SK-N-SH treated with all-trans-retinoic acid at 6 μM for 48 hours (cell line): ENCODE measurements at regions not wholly inside any gene's neighbourhood (a gene's known extent, or its start where the extent isn't known, plus 50 kb on each side); places are given as distances from the start of the nearest gene placed in this dataset.

Experiments used
- ATAC-seq: fragments of 200-7000 bp; cut with Tn5 transposase; 3 replicates; pipeline ENCODE4 v1.9.1; 2020; ENCODE audit warnings: mild to moderate bottlenecking, moderate library complexity
- ARNTL ChIP-seq: fragments of 450-650 bp; formaldehyde crosslinking; IDR thresholded peaks from 2 replicates; pipeline ENCODE4 v1.5.0; 2020; ENCODE audit warnings: low read depth, mild to moderate bottlenecking, moderate library complexity, borderline replicate concordance
- BACH2 ChIP-seq: fragments of 250-450 bp; sonication (Bioruptor Pico); IDR thresholded peaks from 2 replicates; pipeline ENCODE4 v1.9.0; 2021; ENCODE audit warnings: mild to moderate bottlenecking, borderline replicate concordance
- CSDC2 ChIP-seq: fragments of 250-450 bp; sonication (Bioruptor Pico); IDR thresholded peaks from 2 replicates; pipeline ENCODE4 v1.5.0; 2020; ENCODE audit warnings: mild to moderate bottlenecking, moderate library complexity
- CSRNP3 ChIP-seq: fragments of 250-450 bp; sonication (Bioruptor Pico); IDR thresholded peaks from 2 replicates; pipeline ENCODE4 v1.5.1; 2021; ENCODE audit warnings: mild to moderate bottlenecking, moderate library complexity
- ESRRG ChIP-seq: fragments of 250-450 bp; sonication (Bioruptor Pico); IDR thresholded peaks from 2 replicates; pipeline ENCODE4 v1.6.1; 2021; ENCODE audit warnings: mild to moderate bottlenecking
- GLIS3 ChIP-seq: fragments of 250-450 bp; sonication (Bioruptor Pico); IDR thresholded peaks from 2 replicates; pipeline ENCODE4 v1.5.0; 2020; ENCODE audit warnings: mild to moderate bottlenecking, moderate library complexity
- OSR1 ChIP-seq: fragments of 250-450 bp; sonication (Bioruptor Pico); IDR thresholded peaks from 2 replicates; pipeline ENCODE4 v1.8.0; 2022; ENCODE audit warnings: moderate library complexity, mild to moderate bottlenecking, inconsistent platforms
- PATZ1 ChIP-seq: fragments of 250-450 bp; sonication (Bioruptor Pico); IDR thresholded peaks from 2 replicates; pipeline ENCODE4 v1.8.0; 2020; ENCODE audit warnings: mild to moderate bottlenecking, moderate library complexity, borderline replicate concordance
- POU6F1 ChIP-seq: fragments of 250-450 bp; sonication (Bioruptor Pico); IDR thresholded peaks from 2 replicates; pipeline ENCODE4 v1.8.0; 2021; ENCODE audit warnings: low read depth, mild to moderate bottlenecking, moderate library complexity, borderline replicate concordance
- PPARA ChIP-seq: fragments of 250-450 bp; sonication (Bioruptor Pico); IDR thresholded peaks from 2 replicates; pipeline ENCODE4 v1.5.0; 2020; ENCODE audit warnings: mild to moderate bottlenecking, borderline replicate concordance
- RARB ChIP-seq: fragments of 250-450 bp; sonication (Bioruptor Pico); IDR thresholded peaks from 2 replicates; pipeline ENCODE4 v1.8.0; 2021; ENCODE audit warnings: mild to moderate bottlenecking, moderate library complexity
- SNAI2 ChIP-seq: fragments of 250-450 bp; sonication (Bioruptor Pico); IDR thresholded peaks from 2 replicates; pipeline ENCODE4 v1.5.0; 2020; ENCODE audit warnings: mild to moderate bottlenecking, moderate library complexity
- ZC3H10 ChIP-seq: fragments of 250-450 bp; sonication (Bioruptor Pico); IDR thresholded peaks from 2 replicates; pipeline ENCODE4 v1.5.1; 2021; ENCODE audit warnings: mild to moderate bottlenecking, moderate library complexity
- ZFP3 ChIP-seq: fragments of 250-450 bp; sonication (Bioruptor Pico); IDR thresholded peaks from 2 replicates; pipeline ENCODE4 v1.5.0; 2020; ENCODE audit warnings: mild to moderate bottlenecking, moderate library complexity
- ZFP30 ChIP-seq: fragments of 450-650 bp; formaldehyde crosslinking; IDR thresholded peaks from 2 replicates; pipeline ENCODE4 v1.5.0; 2022; ENCODE audit warnings: mild to moderate bottlenecking, moderate library complexity
- ZNF70 ChIP-seq: fragments of 450-650 bp; formaldehyde crosslinking; IDR thresholded peaks from 2 replicates; pipeline ENCODE4 v1.5.0; 2020; ENCODE audit warnings: mild to moderate bottlenecking, moderate library complexity
- ZNF8 ChIP-seq: fragments of 450-650 bp; formaldehyde crosslinking; IDR thresholded peaks from 2 replicates; pipeline ENCODE4 v1.5.0; 2020; ENCODE audit warnings: mild to moderate bottlenecking, moderate library complexity
- TF ChIP-seq, protein P1 (sequence below): fragments of 250-450 bp; sonication (Bioruptor Pico); IDR thresholded peaks from 2 replicates; pipeline ENCODE4 v1.5.0; 2020; ENCODE audit warnings: mild to moderate bottlenecking, moderate library complexity

DNA sequence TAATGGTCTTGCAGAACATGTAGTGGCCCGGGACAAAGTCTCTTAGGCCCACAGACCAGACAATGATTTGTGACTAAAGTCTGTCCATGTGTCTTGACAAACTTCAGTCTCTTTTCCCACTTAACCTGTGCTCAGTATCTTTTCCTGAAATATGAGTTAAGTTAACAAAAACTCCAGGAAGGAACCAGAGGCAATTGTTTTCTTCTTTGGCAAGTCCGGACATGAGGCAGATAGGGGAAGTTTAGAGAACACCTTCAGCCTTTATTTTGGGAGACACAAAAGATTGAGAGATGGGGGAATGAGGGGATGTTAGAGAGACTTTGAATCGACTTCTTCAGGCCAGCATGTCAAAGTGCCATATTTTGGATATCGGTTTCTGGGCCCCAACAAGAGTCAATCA, 80.2 kb upstream of the FRMPD4 start:
- TF ChIP-seq ZFP30 (CRISPR knock-in tag) (no peak), PATZ1 (CRISPR knock-in tag) (no peak), POU6F1 (CRISPR knock-in tag) (no peak), ARNTL (CRISPR knock-in tag) (no peak), ZNF8 (CRISPR knock-in tag) (no peak), ZC3H10 (CRISPR knock-in tag) (no peak), CSRNP3 (CRISPR knock-in tag) (no peak), ZNF70 (CRISPR knock-in tag) (no peak), SNAI2 (CRISPR knock-in tag) (no peak), GLIS3 (CRISPR knock-in tag) (no peak), ZFP3 (no peak), OSR1 (CRISPR knock-in tag) (no peak), ESRRG (no peak)
- no peak for ATAC-seq

DNA sequence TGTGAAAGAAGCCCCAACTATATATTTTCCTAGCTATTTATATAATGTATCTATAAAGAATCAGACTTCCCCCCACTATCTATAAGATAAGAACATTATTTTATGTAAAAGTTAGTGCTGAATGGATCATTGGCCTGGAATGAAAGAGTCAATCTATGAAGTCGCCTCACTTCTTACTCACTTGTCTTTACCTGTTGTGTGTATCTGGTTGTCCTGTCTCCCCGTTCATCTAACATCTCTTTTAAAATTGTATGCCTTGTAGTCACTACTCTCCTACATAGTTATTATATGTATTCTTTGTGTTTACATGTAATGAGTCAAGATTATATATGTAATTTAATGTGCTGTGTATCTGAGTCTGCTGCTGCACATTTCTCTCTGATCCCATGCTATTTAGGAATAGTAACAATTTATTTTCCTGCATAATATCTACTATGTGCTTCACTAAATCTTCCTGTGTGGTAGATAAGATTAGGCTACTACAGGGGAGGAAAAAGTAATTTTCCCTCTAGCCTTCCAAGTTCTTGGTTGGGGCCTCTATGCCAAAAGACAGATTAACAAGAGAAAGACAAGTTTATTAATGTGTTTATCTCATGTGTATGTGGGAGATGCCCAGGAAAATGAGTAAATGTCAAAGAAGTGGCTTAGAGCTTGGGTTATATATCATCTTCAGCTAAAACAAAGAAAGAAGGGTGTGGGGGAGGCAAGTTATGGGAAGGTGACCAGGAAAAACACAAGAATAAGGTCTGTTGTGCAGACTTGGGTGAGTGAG, 77.6 kb upstream of the FRMPD4 start:
- no peak for TF ChIP-seq ZC3H10 (CRISPR knock-in tag)
- no peak for ATAC-seq

GRCh38 chrX:12065251-12065650, 73.0 kb upstream of the FRMPD4 start:
- TF ChIP-seq CSDC2 (CRISPR knock-in tag): no peak
- ATAC-seq: peak; percentile 73

DNA sequence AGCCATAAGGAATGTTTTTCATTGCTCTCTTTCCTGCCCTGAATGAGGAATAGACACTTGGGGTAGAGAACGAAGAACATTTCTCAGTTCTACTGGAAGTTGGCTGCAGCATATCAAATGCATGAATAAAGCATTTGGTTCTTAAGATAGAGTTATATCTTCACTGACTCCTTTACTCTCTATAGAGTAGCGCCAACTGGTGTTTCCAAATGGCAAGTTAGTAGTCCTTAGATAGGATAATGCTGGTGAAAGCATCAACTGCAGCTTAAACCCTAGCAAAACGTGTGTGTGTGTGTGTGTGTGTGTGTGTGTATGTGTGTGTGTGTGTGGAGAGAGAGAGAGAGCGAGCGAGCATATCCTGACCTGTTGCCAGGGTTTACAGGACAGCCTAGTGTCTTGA, 62.2 kb upstream of the FRMPD4 start:
- no peak for TF ChIP-seq ZNF70 (CRISPR knock-in tag)
- no peak for TF ChIP-seq PPARA (CRISPR knock-in tag)
- no peak for TF ChIP-seq ESRRG
- TF ChIP-seq, protein P1, sequence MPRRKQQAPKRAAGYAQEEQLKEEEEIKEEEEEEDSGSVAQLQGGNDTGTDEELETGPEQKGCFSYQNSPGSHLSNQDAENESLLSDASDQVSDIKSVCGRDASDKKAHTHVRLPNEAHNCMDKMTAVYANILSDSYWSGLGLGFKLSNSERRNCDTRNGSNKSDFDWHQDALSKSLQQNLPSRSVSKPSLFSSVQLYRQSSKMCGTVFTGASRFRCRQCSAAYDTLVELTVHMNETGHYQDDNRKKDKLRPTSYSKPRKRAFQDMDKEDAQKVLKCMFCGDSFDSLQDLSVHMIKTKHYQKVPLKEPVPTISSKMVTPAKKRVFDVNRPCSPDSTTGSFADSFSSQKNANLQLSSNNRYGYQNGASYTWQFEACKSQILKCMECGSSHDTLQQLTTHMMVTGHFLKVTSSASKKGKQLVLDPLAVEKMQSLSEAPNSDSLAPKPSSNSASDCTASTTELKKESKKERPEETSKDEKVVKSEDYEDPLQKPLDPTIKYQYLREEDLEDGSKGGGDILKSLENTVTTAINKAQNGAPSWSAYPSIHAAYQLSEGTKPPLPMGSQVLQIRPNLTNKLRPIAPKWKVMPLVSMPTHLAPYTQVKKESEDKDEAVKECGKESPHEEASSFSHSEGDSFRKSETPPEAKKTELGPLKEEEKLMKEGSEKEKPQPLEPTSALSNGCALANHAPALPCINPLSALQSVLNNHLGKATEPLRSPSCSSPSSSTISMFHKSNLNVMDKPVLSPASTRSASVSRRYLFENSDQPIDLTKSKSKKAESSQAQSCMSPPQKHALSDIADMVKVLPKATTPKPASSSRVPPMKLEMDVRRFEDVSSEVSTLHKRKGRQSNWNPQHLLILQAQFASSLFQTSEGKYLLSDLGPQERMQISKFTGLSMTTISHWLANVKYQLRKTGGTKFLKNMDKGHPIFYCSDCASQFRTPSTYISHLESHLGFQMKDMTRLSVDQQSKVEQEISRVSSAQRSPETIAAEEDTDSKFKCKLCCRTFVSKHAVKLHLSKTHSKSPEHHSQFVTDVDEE (CRISPR knock-in tag): no peak
- no peak for TF ChIP-seq CSRNP3 (CRISPR knock-in tag)
- no peak for TF ChIP-seq ZFP3
- no peak for TF ChIP-seq OSR1 (CRISPR knock-in tag)
- no peak for TF ChIP-seq ZFP30 (CRISPR knock-in tag)
- no peak for TF ChIP-seq GLIS3 (CRISPR knock-in tag)
- TF ChIP-seq ZNF8 (CRISPR knock-in tag): no peak
- TF ChIP-seq BACH2 (CRISPR knock-in tag): no peak
- no peak for TF ChIP-seq PATZ1 (CRISPR knock-in tag)
- no peak for TF ChIP-seq RARB
- TF ChIP-seq ARNTL (CRISPR knock-in tag): no peak
- peak; percentile 60 for ATAC-seq
